CD4-positive, alpha-beta T cell (primary cell): ENCODE measurements at regions not wholly inside any gene's neighbourhood (a gene's known extent, or its start where the extent isn't known, plus 50 kb on each side); places are given as distances from the start of the nearest gene placed in this dataset.
"Not testable (repeated sequence)": the region's sequence is repeated elsewhere in the genome, so short reads cannot be mapped to it uniquely, and the experiment has no call there.

Source experiments
- ATAC-seq: fragments of 200-7000 bp; cut with Tn5 transposase; one replicate; pipeline ENCODE4 v1.10.0; 2022; ENCODE audit warnings: mild to moderate bottlenecking; ENCODE audit not compliant: poor library complexity
- CTCF ChIA-PET: fragments of 350-600 bp; sonication (Branson Sonifier 250); formaldehyde crosslinking; loops from one replicate; lab custom pipeline; 2021; ENCODE audit warnings: antibody characterized with exemption, inconsistent platforms; lab: Charles Lee
- POLR2A ChIA-PET: fragments of 350-600 bp; sonication (Branson Sonifier 250); formaldehyde crosslinking; loops from one replicate; lab custom pipeline; 2021; ENCODE audit warnings: antibody characterized with exemption, inconsistent platforms; lab: Charles Lee
- DNase-seq, 14 experiments: peaks; one replicate each; pipeline ENCODE4 v3.0.0-alpha.2; 2013 to 2020; ENCODE audit warnings: mixed read lengths in 2 of 14
- H3K27ac ChIP-seq, 2 donors: one replicate each; pipeline versions ENCODE4 v1.5.1 to v1.7.0; 2013; ENCODE audit warnings: low read length in 2 of 2, low read depth in 1 of 2, mild to moderate bottlenecking in 1 of 2
- H3K27me3 ChIP-seq, 2 experiments: 1 replicate in 1 of 2; 2 replicates in 1 of 2; pipeline versions ENCODE4 v1.6.1 to v1.7.0; 2013; ENCODE audit warnings: low read length in 2 of 2, control low read depth in 1 of 2, mild to moderate bottlenecking in 1 of 2, moderate library complexity in 1 of 2; ENCODE audit not compliant: insufficient read depth in 2 of 2, control insufficient read depth in 1 of 2
- H3K36me3 ChIP-seq: one replicate; pipeline ENCODE4 v1.6.1; 2013; ENCODE audit warnings: low read length, control low read depth; ENCODE audit not compliant: insufficient read depth
- H3K4me1 ChIP-seq: one replicate; pipeline ENCODE4 v1.6.1; 2013; ENCODE audit warnings: low read length, control low read depth; ENCODE audit not compliant: insufficient read depth
- H3K4me3 ChIP-seq: one replicate; pipeline ENCODE4 v1.5.1; 2013; ENCODE audit warnings: mild to moderate bottlenecking, low read length, moderate library complexity
- H3K9me3 ChIP-seq, 2 experiments: 1 replicate in 1 of 2; 2 replicates in 1 of 2; pipeline versions ENCODE4 v1.6.1 to v1.7.0; 2013; ENCODE audit warnings: low read length in 2 of 2, mild to moderate bottlenecking in 2 of 2, control low read depth in 1 of 2, moderate library complexity in 1 of 2; ENCODE audit not compliant: control insufficient read depth in 1 of 2, insufficient read depth in 1 of 2
- H3K27ac Mint-ChIP-seq: one replicate; pipeline ENCODE4 v1.8.0; 2020; ENCODE audit warnings: mixed read lengths
- H3K27me3 Mint-ChIP-seq: one replicate; pipeline ENCODE4 v1.8.0; 2021; ENCODE audit warnings: mixed read lengths
- H3K36me3 Mint-ChIP-seq: one replicate; pipeline ENCODE4 v1.8.0; 2021; ENCODE audit warnings: low read depth, mixed read lengths
- H3K4me1 Mint-ChIP-seq: one replicate; pipeline ENCODE4 v1.8.0; 2021; ENCODE audit warnings: low read depth, mixed read lengths
- H3K4me3 Mint-ChIP-seq: one replicate; pipeline ENCODE4 v1.8.0; 2020; ENCODE audit warnings: mild to moderate bottlenecking, mixed read lengths
- H3K9me3 Mint-ChIP-seq: one replicate; pipeline ENCODE4 v1.8.0; 2020; ENCODE audit warnings: mixed read lengths
- intact Hi-C, 2 experiments: fragments of 100-400 bp; cut with DNase I in 1 of 2; cut with micrococcal nuclease in 1 of 2; formaldehyde crosslinking; loops; one replicate each; pipeline versions ENCODE4 v1.15.1 to v1.9.0; 2023 to 2025; cut with DNase I, micrococcal nuclease

DNA sequence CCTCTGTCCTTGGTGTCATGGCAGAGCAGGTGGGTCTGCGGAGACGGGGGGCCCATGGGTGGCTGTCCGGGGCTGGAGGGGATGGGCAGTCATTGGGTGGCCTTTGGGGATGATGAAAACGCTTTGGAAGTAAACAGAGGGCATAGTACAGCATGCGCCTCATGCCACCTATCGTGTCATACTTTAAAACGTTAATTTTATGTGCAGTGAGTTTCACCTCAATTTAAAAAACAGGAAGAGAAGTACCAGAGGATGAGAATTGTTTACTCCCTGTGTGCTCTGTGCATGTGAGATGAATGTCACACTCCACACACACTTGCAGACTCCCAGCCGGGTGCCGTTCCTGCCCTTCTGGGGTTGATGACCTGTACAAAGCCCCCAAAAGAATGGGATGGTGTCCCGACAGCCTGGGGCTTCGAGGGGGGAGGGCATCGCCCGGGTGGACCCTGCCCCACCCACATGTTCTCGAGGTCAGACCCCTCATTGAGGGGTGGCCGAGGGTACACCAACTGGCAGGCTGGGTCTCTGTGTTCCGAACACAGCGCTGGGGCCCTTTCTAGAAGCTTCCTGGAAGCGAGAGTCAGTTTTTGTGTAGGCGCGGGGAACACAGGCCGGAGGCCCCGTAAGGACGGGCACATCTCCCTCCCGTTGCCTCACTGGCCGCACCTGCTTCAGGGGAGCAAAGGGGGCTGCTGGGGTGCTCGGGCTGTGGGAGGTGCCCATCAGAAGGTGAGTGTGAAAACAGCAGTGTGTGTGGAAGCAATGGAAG, 153.2 kb downstream of the LAT start:
- POLR2A ChIA-PET, CTCF ChIA-PET, H3K36me3 ChIP-seq, H3K9me3 Mint-ChIP-seq, H3K4me3 ChIP-seq, DNase-seq, H3K27me3 ChIP-seq, H3K9me3 ChIP-seq, intact Hi-C loops, H3K4me1 ChIP-seq, H3K27me3 Mint-ChIP-seq, H3K27ac ChIP-seq: not testable (repeated sequence)
- peaks cover 17% of the 10 kb centered on the region for H3K4me1 Mint-ChIP-seq
- peak; percentile 78 for ATAC-seq
- H3K4me3 Mint-ChIP-seq = peak overlapping the region; percentile 25
- H3K27ac Mint-ChIP-seq = peak overlapping the region; percentile 89
- peaks cover 24% of the 10 kb centered on the region for H3K36me3 Mint-ChIP-seq

DNA sequence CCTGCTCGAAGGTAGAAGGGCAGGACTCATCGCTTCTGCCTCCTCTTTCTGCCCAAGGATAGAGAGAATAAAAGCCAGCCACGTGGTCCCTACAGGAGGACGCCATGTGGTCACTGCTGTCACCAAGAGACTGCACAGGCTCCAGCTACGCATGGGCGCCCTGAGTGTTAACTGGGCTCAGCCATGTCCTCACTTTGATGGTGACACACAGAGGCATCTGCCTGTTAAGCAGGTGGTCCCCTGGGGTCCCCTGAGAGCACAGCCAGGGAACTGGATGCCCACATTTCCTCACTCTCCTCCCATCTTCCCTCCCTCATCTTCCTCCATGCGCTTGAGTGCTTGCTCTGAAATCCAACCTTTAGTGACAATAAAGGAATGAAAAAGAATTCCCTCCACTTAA, 152.6 kb downstream of the LAT start:
- intact Hi-C loops, CTCF ChIA-PET, H3K9me3 Mint-ChIP-seq, H3K4me3 ChIP-seq, H3K27me3 Mint-ChIP-seq, H3K27me3 ChIP-seq, H3K9me3 ChIP-seq, ATAC-seq, H3K4me1 ChIP-seq, H3K27ac ChIP-seq, H3K4me3 Mint-ChIP-seq, POLR2A ChIA-PET, DNase-seq, H3K36me3 ChIP-seq: not testable (repeated sequence)
- Mint-ChIP-seq H3K36me3 (peaks cover 19% of the 10 kb centered on the region), H3K4me1 (peaks cover 14% of the 10 kb centered on the region), H3K27ac (peak overlapping the region; percentile 89)

DNA sequence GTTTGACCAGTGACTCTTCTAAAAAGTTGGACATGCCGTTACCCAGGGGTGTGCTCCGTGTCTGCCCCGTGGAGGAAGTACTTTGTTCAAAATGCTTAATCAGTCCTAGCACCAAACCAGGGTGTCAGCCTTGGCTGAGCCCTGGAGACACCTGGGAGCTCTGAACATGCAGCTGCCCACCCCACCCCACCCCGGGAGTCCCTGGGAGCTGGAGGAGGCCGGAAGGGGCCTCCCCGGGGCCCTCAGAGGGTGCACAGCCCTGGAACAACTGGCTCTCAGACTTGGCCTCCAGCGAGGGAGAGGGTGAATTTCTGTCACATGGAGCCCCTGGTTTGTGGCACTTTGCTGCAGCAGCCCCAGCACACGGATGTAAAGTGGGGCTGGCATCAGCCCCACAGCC, 152.1 kb downstream of the LAT start:
- H3K9me3 Mint-ChIP-seq, POLR2A ChIA-PET, ATAC-seq: not testable (repeated sequence)

DNA sequence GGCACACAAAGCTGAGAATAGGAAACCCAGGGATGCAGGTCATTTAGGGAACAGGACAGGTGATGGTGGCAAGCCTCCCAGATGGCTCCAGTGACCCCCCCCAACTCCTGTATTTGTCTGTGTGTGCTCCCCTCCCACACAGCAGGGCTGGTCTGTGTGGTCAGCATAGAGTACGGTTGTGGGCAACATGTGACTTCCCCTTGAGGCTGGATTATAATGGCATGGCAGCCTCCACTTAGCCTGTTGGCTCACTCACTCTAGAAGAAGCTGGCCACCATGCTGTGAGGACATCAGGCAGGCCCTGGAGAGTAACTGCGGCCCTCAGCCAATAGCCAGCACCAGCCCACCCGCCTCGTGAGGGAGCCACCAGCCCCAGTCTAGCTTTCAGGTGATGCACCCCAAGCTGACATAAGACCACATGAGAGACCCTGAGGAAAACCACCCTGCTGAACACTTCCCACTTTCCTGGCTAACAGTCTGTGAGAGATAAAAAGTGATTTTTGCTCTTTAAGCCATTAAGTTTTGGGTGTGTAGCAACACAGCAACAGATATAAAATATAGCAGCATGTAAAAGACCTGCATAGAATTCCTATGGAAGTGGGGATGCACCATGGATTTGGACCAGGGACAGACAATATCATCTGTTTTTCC, 151.3 kb downstream of the LAT start:
- H3K27me3 ChIP-seq, H3K9me3 Mint-ChIP-seq, DNase-seq, CTCF ChIA-PET, H3K4me1 ChIP-seq, H3K9me3 ChIP-seq, H3K4me3 Mint-ChIP-seq, H3K27me3 Mint-ChIP-seq, ATAC-seq, POLR2A ChIA-PET, H3K27ac ChIP-seq, intact Hi-C loops, H3K4me3 ChIP-seq, H3K36me3 ChIP-seq: not testable (repeated sequence)
- peaks cover 13% of the 10 kb centered on the region for H3K4me1 Mint-ChIP-seq
- H3K36me3 Mint-ChIP-seq = peaks cover 18% of the 10 kb centered on the region
- H3K27ac Mint-ChIP-seq = peak overlapping the region; percentile 65

More for the DNA sequence above, 152.1 kb downstream of the LAT start:
- H3K4me1 ChIP-seq, H3K36me3 ChIP-seq, H3K9me3 ChIP-seq, H3K27me3 ChIP-seq, intact Hi-C loops, H3K4me3 ChIP-seq, H3K4me3 Mint-ChIP-seq, DNase-seq, CTCF ChIA-PET, H3K27me3 Mint-ChIP-seq, H3K27ac ChIP-seq: not testable (repeated sequence)
- peak overlapping the region; percentile 89 for H3K27ac Mint-ChIP-seq
- H3K4me1 Mint-ChIP-seq = peaks cover 13% of the 10 kb centered on the region
- peaks cover 18% of the 10 kb centered on the region for H3K36me3 Mint-ChIP-seq

DNA sequence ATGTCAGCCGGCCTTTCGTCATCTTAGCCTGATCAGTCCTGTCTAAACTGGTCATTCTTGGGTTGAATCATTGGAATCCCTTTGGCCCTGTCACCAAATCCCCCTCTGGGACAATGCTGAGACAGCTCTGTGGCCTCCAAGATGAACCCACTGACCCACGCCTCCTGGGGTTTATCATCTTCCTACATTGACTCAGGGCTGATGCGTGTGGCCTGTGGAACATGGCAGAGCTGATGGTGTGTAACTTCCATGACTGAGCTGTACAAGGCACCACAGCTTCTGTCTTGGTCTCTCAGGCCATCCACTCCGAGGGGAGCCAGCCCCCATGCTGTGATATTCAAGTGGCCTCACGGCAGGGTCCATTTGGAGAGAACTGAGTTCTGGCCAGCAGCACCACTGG, 150.2 kb downstream of the LAT start:
- DNase-seq, H3K9me3 ChIP-seq, H3K27me3 Mint-ChIP-seq, H3K4me3 ChIP-seq, H3K36me3 ChIP-seq, H3K27ac Mint-ChIP-seq, ATAC-seq, H3K9me3 Mint-ChIP-seq, H3K27me3 ChIP-seq, CTCF ChIA-PET, POLR2A ChIA-PET, H3K27ac ChIP-seq, H3K4me1 ChIP-seq, intact Hi-C loops, H3K4me3 Mint-ChIP-seq: not testable (repeated sequence)
- Mint-ChIP-seq H3K4me1 (peaks cover 13% of the 10 kb centered on the region), H3K36me3 (peaks cover 13% of the 10 kb centered on the region)

DNA sequence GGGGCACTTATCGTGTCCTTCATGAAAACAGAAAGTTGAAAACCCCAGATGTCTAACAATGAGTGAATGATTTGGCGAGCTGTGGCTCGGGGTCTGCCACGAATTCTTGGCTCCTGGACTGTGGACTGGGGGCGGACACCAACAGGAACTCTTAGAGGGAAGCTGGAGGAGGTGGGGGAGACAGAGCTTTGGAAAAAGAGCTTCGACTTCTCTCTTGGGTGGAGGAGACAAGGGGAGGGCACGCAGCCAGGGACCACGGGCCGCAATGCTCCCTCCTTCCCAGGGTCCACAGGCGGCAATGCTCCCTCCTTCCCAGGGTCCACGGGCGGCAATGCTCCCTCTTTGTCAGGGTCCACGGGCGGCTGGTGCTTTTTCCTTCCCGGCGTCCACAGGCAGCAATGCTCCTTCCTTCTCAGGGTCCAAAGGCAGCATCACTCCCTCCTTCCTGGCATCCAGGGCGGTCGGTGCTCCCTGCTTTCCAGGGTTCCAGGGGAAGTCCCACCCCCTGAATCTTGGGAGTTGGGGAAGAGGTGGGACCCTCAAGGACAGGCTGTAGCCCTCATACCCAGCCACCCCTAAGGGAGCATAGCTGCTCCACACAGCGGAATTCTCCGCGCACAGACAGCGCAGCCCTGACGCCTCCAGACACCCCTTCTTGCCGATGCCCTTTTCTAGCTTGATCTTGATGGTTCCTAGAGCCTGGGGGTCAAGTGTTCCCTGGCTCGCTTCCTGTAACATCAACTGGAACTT, 149.0 kb downstream of the LAT start:
- ATAC-seq, POLR2A ChIA-PET, H3K27ac ChIP-seq, H3K9me3 ChIP-seq, H3K27me3 Mint-ChIP-seq, intact Hi-C loops, H3K4me3 ChIP-seq, H3K36me3 ChIP-seq, H3K9me3 Mint-ChIP-seq, CTCF ChIA-PET, H3K4me3 Mint-ChIP-seq, H3K27ac Mint-ChIP-seq, H3K4me1 ChIP-seq, DNase-seq, H3K27me3 ChIP-seq: not testable (repeated sequence)
- Mint-ChIP-seq H3K4me1 (peaks cover 13% of the 10 kb centered on the region), H3K36me3 (peaks cover 13% of the 10 kb centered on the region)
